Spinal cord (tissue), 10 donors: ENCODE measurements at regions not wholly inside any gene's neighbourhood (a gene's known extent, or its start where the extent isn't known, plus 50 kb on each side); places are given as distances from the start of the nearest gene placed in this dataset. TPM values are rescaled to one million over a fixed set of nuclear protein-coding genes. Genes with fewer than 3 reads are reported as not detected.
A peak's percentile ranks its signal among the peaks of the same experiment; 100 is the strongest.
"Not testable (repeated sequence)": the region's sequence is repeated elsewhere in the genome, so short reads cannot be mapped to it uniquely, and the experiment has no call there.

Experiments used
- DNase-seq, 6 donors: peaks; one replicate each; pipeline versions ENCODE4 v3.0.0 to v3.0.0-alpha.2; 2013 to 2015; ENCODE audit warnings: low spot score in 6 of 6, low read depth in 4 of 6
- H3K27ac ChIP-seq: one replicate; pipeline ENCODE4 v1.5.1; 2013; ENCODE audit warnings: low read depth, low read length, control low read depth
- H3K27me3 ChIP-seq: one replicate; pipeline ENCODE4 v1.6.1; 2013; ENCODE audit warnings: low read length; ENCODE audit not compliant: control insufficient read depth, insufficient read depth
- H3K36me3 ChIP-seq: one replicate; pipeline ENCODE4 v1.6.1; 2013; ENCODE audit warnings: low read length; ENCODE audit not compliant: control insufficient read depth, insufficient read depth
- H3K4me1 ChIP-seq: one replicate; pipeline ENCODE4 v1.6.1; 2013; ENCODE audit warnings: low read length; ENCODE audit not compliant: control insufficient read depth, insufficient read depth
- H3K4me3 ChIP-seq: one replicate; pipeline ENCODE4 v1.5.1; 2013; ENCODE audit warnings: low read depth, low read length, control low read depth
- H3K9me3 ChIP-seq: one replicate; pipeline ENCODE4 v1.6.1; 2013; ENCODE audit warnings: low read length; ENCODE audit not compliant: control insufficient read depth, insufficient read depth
- WGBS: methylation state at CpG from one replicate; pipeline ENCODE4 v1.1.5; 2013; ENCODE audit warnings: missing lambda C conversion rate; ENCODE audit not compliant: insufficient coverage; 5-methylcytosine and 5-hydroxymethylcytosine counted together
- small RNA-seq: library from RNA; depleted of rRNA; stranded (forward); fragments of <200 nt; gene quantifications from one replicate; pipeline ENCODE3, GENCODE V24; 2014; ENCODE audit warnings: low replicate concordance
- donor health status: healthy.

GRCh38 chr4:4107411-4108107 lies 119.2 kb downstream of the OTOP1 start:
- not testable (repeated sequence) for H3K9me3 ChIP-seq, H3K4me1 ChIP-seq, H3K27me3 ChIP-seq, H3K36me3 ChIP-seq, H3K27ac ChIP-seq
- WGBS = 9% methylated on average over 41 of the region's 52 CpGs
- peak; percentile 15 to 85 (median 49) for DNase-seq
- peak overlapping the region; percentile 41 for H3K4me3 ChIP-seq

GRCh38 chr4:4115381-4115780 lies 111.3 kb downstream of the OTOP1 start:
- 93% methylated on average over 11 of the region's 13 CpGs for WGBS
- DNase-seq, H3K9me3 ChIP-seq, H3K4me1 ChIP-seq, H3K27me3 ChIP-seq, H3K36me3 ChIP-seq, H3K4me3 ChIP-seq, H3K27ac ChIP-seq: not testable (repeated sequence)

DNA sequence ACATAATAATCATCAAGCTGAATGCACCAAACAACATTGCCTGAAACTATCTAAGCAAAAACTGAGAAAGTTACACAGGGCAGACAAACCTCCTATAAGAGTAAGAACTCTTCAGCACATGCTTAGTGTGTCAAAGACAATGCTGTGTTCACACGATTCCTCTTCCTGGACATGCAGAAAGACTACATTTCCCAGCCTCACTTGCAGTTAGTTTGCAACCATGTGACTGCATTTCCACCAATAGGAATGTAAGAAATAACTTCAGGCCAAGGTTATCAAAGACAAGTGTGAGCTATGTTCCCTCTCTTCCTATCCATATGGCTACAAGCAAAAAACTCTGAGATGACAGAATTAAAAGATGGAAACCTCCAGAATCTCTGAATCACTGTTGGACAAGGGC lies 109.8 kb downstream of the OTOP1 start:
- H3K36me3 ChIP-seq, H3K9me3 ChIP-seq, H3K4me3 ChIP-seq, H3K4me1 ChIP-seq, H3K27ac ChIP-seq, H3K27me3 ChIP-seq: not testable (repeated sequence)
- peak in 1 of 6 donors; percentile 4 for DNase-seq
- WGBS = no CpG with 5 or more reads among the region's 1 CpG

GRCh38 chr4:4134368-4134767 lies 92.4 kb downstream of the OTOP1 start:
- not testable (repeated sequence) for H3K27me3 ChIP-seq, H3K9me3 ChIP-seq, H3K4me1 ChIP-seq, DNase-seq, H3K36me3 ChIP-seq, H3K4me3 ChIP-seq, H3K27ac ChIP-seq
- no CpG with 5 or more reads among the region's 8 CpGs for WGBS

DNA sequence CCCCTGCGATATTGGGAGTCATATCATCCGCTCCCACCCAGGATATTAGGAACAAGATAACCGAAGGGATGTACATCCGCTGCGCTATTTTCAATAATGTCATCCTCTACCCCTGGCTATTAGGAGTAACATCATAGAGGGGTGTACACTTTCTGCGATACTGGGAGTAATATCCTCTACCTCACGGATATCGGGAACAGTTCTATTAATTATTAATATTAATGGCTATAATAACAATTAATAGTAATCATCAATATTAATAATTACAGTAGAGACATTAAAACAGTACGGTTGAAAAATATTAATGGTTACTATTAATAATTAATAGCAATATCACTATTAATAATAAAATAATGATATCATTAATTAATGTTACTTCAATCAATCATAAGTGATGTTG lies 90.1 kb downstream of the OTOP1 start:
- not testable (repeated sequence) for H3K9me3 ChIP-seq, DNase-seq, H3K27me3 ChIP-seq, H3K4me1 ChIP-seq, H3K4me3 ChIP-seq, H3K36me3 ChIP-seq, H3K27ac ChIP-seq
- WGBS = no CpG with 5 or more reads among the region's 9 CpGs

Small RNAs in the stretch of these regions (small RNA-seq; reads per million reads assigned to genes)
- gene AC116562.3 = not detected
